Brain pericyte (primary cell): ENCODE measurements at regions not wholly inside any gene's neighbourhood (a gene's known extent, or its start where the extent isn't known, plus 50 kb on each side); places are given as distances from the start of the nearest gene placed in this dataset.

Experiments used
- DNase-seq: peaks from one replicate; pipeline ENCODE4 v3.0.0-alpha.2; 2012; ENCODE audit warnings: low read depth, low spot score

GRCh38 chr5:135219868-135220267 is 179.2 kb downstream of the MACROH2A1 start:
- no peak for DNase-seq

GRCh38 chr5:135218790-135219568 is 180.1 kb downstream of the MACROH2A1 start:
- no peak for DNase-seq

- DNase-seq, result no peak
Observed at GRCh38 chr5:135218486-135218755, 180.6 kb downstream of the MACROH2A1 start.

GRCh38 chr5:135217669-135218485 is 181.2 kb downstream of the MACROH2A1 start:
- DNase-seq, result no peak

- DNase-seq, result no peak
Observed at GRCh38 chr5:135216471-135217343, 182.3 kb downstream of the MACROH2A1 start.

GRCh38 chr5:135215617-135216470 is 181.8 kb upstream of the PITX1 start:
- DNase-seq, result no peak

- no peak for DNase-seq
Observed at GRCh38 chr5:135214897-135215616, 181.0 kb upstream of the PITX1 start.

- DNase-seq, result no peak
Observed at GRCh38 chr5:135213466-135214239, 179.6 kb upstream of the PITX1 start.

- no peak for DNase-seq
Observed at GRCh38 chr5:135213027-135213386, 179.0 kb upstream of the PITX1 start.

- no peak for DNase-seq
Observed at GRCh38 chr5:135212361-135213026, 178.5 kb upstream of the PITX1 start.

GRCh38 chr5:135211791-135212190 is 177.8 kb upstream of the PITX1 start:
- no peak for DNase-seq

GRCh38 chr5:135211083-135211790 is 177.2 kb upstream of the PITX1 start:
- no peak for DNase-seq

GRCh38 chr5:135210286-135211055 is 176.4 kb upstream of the PITX1 start:
- no peak for DNase-seq

GRCh38 chr5:135208903-135209721 is 175.1 kb upstream of the PITX1 start:
- peak; percentile 76 for DNase-seq

- no peak for DNase-seq
Observed at GRCh38 chr5:135208555-135208902, 174.5 kb upstream of the PITX1 start.

GRCh38 chr5:135207866-135208265 is 173.8 kb upstream of the PITX1 start:
- no peak for DNase-seq

- DNase-seq, result no peak
Observed at GRCh38 chr5:135206862-135207261, 172.8 kb upstream of the PITX1 start.
